Keratinocyte (primary cell): ENCODE measurements at regions not wholly inside any gene's neighbourhood (a gene's known extent, or its start where the extent isn't known, plus 50 kb on each side); places are given as distances from the start of the nearest gene placed in this dataset.

ENCODE experiments used
- DNase-seq: peaks from one replicate; pipeline ENCODE4 v3.0.0-alpha.2; 2011; ENCODE audit warnings: low read depth, missing footprints, low spot score
- FAIRE-seq: peaks from 2 replicates; lab custom pipeline; 2011; peaks lifted over from hg19 to GRCh38; lab: Jason Lieb, UNC
- H2AFZ ChIP-seq: 2 replicates; pipeline ENCODE4 v1.6.0; 2012; ENCODE audit warnings: low read length, control low read depth, inconsistent platforms; ENCODE audit not compliant: control insufficient read depth
- H3K27ac ChIP-seq: 2 replicates; pipeline ENCODE4 v1.5.1; 2011; ENCODE audit warnings: low read length; ENCODE audit not compliant: control insufficient read depth, insufficient read depth
- H3K27me3 ChIP-seq: 3 replicates; pipeline ENCODE4 v1.6.0; 2011; ENCODE audit warnings: low read length; ENCODE audit not compliant: control insufficient read depth, insufficient read depth; ENCODE audit errors: extremely low read depth
- H3K36me3 ChIP-seq, 2 experiments: 2 replicates in 1 of 2; 3 replicates in 1 of 2; pipeline ENCODE4 v1.5.1; 2011; ENCODE audit warnings: low read length in 2 of 2, mild to moderate bottlenecking in 1 of 2; ENCODE audit not compliant: control insufficient read depth in 2 of 2, insufficient read depth in 2 of 2; ENCODE audit errors: extremely low read depth in 1 of 2
- H3K4me1 ChIP-seq: 3 replicates; pipeline ENCODE4 v1.5.1; 2011; ENCODE audit warnings: low read length; ENCODE audit not compliant: control insufficient read depth, insufficient read depth; ENCODE audit errors: extremely low read depth
- H3K4me2 ChIP-seq: 3 replicates; pipeline ENCODE4 v1.6.0; 2011; ENCODE audit warnings: low read depth, low read length; ENCODE audit not compliant: control insufficient read depth, insufficient read depth; ENCODE audit errors: extremely low read depth
- H3K4me3 ChIP-seq, 3 experiments: fragments of 200-600 bp in 1 of 3; sonication (generic) in 1 of 3; 2 replicates in 2 of 3; 3 replicates in 1 of 3; pipeline ENCODE4 v1.5.1; 2011 to 2016; ENCODE audit warnings: low read length in 3 of 3, mild to moderate bottlenecking in 3 of 3, control low read depth in 2 of 3, inconsistent platforms in 1 of 3, low read depth in 1 of 3, mixed read lengths in 1 of 3, mixed run types in 1 of 3, moderate library complexity in 1 of 3; ENCODE audit not compliant: control insufficient read depth in 2 of 3, insufficient read depth in 2 of 3; ENCODE audit errors: extremely low read depth in 1 of 3
- H3K79me2 ChIP-seq: 2 replicates; pipeline ENCODE4 v1.6.0; 2012; ENCODE audit warnings: low read length; ENCODE audit not compliant: control insufficient read depth, insufficient read depth
- H3K9ac ChIP-seq: 3 replicates; pipeline ENCODE4 v1.6.0; 2011; ENCODE audit warnings: low read length; ENCODE audit not compliant: control insufficient read depth, insufficient read depth; ENCODE audit errors: extremely low read depth
- H3K9me1 ChIP-seq: 3 replicates; pipeline ENCODE4 v1.6.0; 2011; ENCODE audit warnings: low read length; ENCODE audit not compliant: control insufficient read depth, insufficient read depth; ENCODE audit errors: extremely low read depth
- H3K9me3 ChIP-seq: 2 replicates; pipeline ENCODE4 v1.5.1; 2012; ENCODE audit warnings: low read depth, low read length; ENCODE audit not compliant: control insufficient read depth
- H4K20me1 ChIP-seq: 3 replicates; pipeline ENCODE4 v1.6.0; 2011; ENCODE audit warnings: low read length; ENCODE audit not compliant: control insufficient read depth, insufficient read depth; ENCODE audit errors: extremely low read depth
- EZH2 ChIP-seq: IDR thresholded peaks from one replicate; pipeline ENCODE4 v1.6.1; 2012; ENCODE audit warnings: inconsistent platforms, mild to moderate bottlenecking, low read length, moderate library complexity
- dilution Hi-C: fragments of 300-500 bp; cut with MboI; formaldehyde crosslinking; loops from one replicate; pipeline ENCODE4 v1.7.0; 2020; ENCODE audit warnings: low sequenced_read_pairs; ENCODE audit not compliant: extremely low pct_ligation_motif_present
- TF ChIP-seq, protein P1 (sequence below), 3 experiments: IDR thresholded peaks in 1 of 3; conservative IDR thresholded peaks in 1 of 3; optimal IDR thresholded peaks in 1 of 3; 2 replicates in 2 of 3; 3 replicates in 1 of 3; pipeline versions ENCODE3 to v1.5.1; 2011; ENCODE audit warnings: low read length in 3 of 3, mild to moderate bottlenecking in 3 of 3, moderate library complexity in 2 of 3, control low read depth in 1 of 3, inconsistent platforms in 1 of 3; ENCODE audit not compliant: insufficient read depth in 2 of 3; ENCODE audit errors: extremely low read depth in 1 of 3

DNA sequence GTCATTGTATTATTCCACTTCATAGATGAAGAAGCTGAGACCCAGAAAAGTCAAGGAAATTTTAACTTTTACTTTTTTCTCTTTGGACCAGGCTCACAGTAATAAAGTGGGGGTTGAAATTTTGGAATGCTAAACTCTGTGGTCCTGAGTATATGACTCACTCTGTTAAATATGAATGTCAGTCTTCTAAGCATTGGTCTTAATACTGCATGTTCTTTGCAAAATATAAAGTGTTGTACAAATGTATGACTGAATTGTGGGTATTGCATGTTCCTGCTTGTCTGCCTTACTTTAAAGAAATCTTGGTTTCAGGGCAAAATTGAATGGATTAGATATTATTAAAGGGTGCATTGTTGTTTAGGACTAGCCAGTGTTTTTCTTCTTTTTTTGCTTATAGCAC, 950.8 kb upstream of the GOT2 start:
- Histone ChIP-seq H3K9ac (no peak overlapping the region), H3K9me1 (no peaks in the 10 kb centered on the region), H3K9me3 (no peaks in the 10 kb centered on the region), H3K36me3 (no peaks in the 10 kb centered on the region), H3K4me2 (no peak overlapping the region), H3K27me3 (no peaks in the 10 kb centered on the region), H3K27ac (no peak overlapping the region), H2AFZ (no peak overlapping the region), H3K4me1 (no peaks in the 10 kb centered on the region), H3K79me2 (no peaks in the 10 kb centered on the region), H4K20me1 (no peaks in the 10 kb centered on the region), H3K4me3 (no peak overlapping the region)
- DNase-seq (no peak), FAIRE-seq (no peak)
- TF ChIP-seq, protein P1, sequence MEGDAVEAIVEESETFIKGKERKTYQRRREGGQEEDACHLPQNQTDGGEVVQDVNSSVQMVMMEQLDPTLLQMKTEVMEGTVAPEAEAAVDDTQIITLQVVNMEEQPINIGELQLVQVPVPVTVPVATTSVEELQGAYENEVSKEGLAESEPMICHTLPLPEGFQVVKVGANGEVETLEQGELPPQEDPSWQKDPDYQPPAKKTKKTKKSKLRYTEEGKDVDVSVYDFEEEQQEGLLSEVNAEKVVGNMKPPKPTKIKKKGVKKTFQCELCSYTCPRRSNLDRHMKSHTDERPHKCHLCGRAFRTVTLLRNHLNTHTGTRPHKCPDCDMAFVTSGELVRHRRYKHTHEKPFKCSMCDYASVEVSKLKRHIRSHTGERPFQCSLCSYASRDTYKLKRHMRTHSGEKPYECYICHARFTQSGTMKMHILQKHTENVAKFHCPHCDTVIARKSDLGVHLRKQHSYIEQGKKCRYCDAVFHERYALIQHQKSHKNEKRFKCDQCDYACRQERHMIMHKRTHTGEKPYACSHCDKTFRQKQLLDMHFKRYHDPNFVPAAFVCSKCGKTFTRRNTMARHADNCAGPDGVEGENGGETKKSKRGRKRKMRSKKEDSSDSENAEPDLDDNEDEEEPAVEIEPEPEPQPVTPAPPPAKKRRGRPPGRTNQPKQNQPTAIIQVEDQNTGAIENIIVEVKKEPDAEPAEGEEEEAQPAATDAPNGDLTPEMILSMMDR (optimal IDR thresholded peaks at IDR 0.05 in 1 of 3, IDR thresholded peaks at IDR 0.05 in 1 of 3, conservative IDR thresholded peaks at IDR 0.05 in 1 of 3; ENCODE audit: extremely low read depth in 1 of 3, insufficient read depth in 2 of 3, low read length in 3 of 3), result no peak
- TF ChIP-seq EZH2, result no peak
- dilution Hi-C loops, result no loop called here

DNA sequence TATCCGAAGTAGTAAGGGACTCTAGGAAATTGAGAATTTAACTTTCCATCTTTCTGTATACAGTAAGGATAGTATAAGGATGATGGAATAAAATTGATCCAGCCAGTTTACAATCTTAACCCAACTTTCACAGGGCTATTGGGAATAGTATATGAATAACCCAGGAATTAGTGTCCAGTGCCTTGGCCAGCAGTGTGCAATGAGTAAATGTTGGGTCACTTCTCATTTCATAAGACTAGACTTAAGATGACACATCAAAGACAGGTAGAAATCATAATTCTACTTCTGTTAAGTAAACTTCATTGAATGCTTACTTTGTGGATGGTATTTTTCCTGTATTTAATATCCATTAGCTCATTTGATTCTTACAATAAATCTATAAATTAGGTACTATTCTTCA, 949.6 kb upstream of the GOT2 start:
- Histone ChIP-seq H3K4me1 (no peaks in the 10 kb centered on the region), H3K9ac (no peak overlapping the region), H3K79me2 (no peaks in the 10 kb centered on the region), H4K20me1 (no peaks in the 10 kb centered on the region), H2AFZ (no peak overlapping the region), H3K27me3 (no peaks in the 10 kb centered on the region), H3K9me1 (no peaks in the 10 kb centered on the region), H3K27ac (no peak overlapping the region), H3K36me3 (no peaks in the 10 kb centered on the region), H3K4me3 (no peak overlapping the region), H3K4me2 (no peak overlapping the region), H3K9me3 (no peaks in the 10 kb centered on the region)
- no peak for DNase-seq
- no peak for FAIRE-seq
- TF ChIP-seq, protein P1 (optimal IDR thresholded peaks at IDR 0.05 in 1 of 3, IDR thresholded peaks at IDR 0.05 in 1 of 3, conservative IDR thresholded peaks at IDR 0.05 in 1 of 3; ENCODE audit: extremely low read depth in 1 of 3, insufficient read depth in 2 of 3, low read length in 3 of 3), result no peak
- TF ChIP-seq EZH2, result no peak
- dilution Hi-C loops, result no loop called here
